ENCODE measurements at regions not wholly inside any gene's neighbourhood (a gene's known extent, or its start where the extent isn't known, plus 50 kb on each side); places are given as distances from the start of the nearest gene placed in this dataset.
"Not testable (repeated sequence)": the region's sequence is repeated elsewhere in the genome, so short reads cannot be mapped to it uniquely, and the experiment has no call there.

DNA sequence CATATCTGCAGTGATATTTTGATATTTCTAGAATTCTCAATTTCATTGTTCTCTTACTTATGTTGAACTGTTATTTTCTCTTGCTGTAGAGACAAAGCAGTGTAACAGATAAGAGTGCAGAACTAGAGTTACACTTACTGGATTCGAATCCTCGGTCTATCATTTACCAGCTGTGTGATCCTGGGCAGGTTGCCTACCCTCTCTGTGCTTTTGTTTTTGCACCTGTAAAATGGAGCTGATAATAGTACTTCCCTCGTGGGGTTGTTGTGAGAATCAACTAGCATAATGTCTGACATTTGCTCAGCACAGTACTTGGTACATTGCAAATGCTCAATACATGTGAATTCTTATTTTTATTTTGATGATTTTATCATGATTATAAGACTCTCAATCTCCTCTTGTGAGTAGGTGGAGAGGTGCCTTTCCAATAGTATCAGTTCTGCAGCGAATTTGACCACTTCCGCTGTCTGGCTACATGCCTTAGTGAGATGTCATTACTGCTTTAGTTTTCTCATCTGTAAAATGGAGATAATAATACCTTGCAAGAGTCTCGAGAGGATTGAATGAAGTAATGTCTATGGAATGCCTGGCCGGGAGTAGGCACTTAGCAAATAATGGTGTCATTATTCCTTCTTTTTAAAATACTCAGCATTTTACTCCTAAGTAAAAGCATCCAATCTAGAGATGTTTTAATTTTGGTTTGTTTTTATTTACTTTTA lies 312.2 kb upstream of the MAF start:
- no peak for DNase-seq

- DNase-seq = no peak
Observed at GRCh38 chr16:79911660-79912059, 311.1 kb upstream of the MAF start.

DNA sequence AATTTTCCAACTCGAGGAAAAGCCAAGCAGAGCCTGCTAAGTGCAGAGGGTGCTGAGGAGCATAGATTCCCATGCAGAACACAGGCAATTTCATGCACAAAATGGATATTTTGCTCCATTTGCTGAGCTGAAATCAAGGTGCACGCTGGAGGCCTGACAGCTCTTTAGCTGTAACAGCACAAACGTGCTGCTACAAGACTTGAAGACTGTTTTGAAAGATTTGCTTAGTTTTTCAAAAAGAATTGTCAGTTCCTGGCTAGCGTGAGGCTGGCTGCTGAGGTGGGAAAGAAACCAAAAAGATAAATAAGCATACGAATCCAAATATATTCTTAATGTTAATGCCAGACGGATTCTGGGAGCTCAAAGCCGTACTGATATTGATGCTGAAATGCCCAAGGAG lies 309.0 kb upstream of the MAF start:
- no peak for DNase-seq

DNA sequence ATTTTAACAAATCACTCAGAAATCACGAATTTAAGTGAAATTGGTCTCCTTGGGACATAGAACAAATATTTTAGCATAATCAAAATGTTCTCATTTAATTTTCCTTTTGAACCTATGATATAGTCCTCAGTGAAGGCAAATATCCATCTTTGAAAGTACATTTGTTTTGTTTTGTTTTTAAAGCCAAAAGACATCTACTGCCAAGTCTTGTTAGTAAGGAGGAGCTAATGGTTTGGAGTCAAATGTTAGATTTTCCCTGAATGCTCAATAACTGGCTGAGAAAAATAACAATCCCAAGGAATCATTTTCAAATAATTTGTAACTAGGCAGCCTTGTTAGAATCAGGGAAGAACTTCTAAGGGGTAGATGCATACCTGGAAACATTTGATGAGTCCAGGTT lies 302.9 kb upstream of the MAF start:
- DNase-seq = no peak

GRCh38 chr16:79902351-79902750 lies 301.8 kb upstream of the MAF start:
- no peak for DNase-seq

- DNase-seq = no peak
Observed at GRCh38 chr16:79901522-79901921, 301.0 kb upstream of the MAF start.

DNA sequence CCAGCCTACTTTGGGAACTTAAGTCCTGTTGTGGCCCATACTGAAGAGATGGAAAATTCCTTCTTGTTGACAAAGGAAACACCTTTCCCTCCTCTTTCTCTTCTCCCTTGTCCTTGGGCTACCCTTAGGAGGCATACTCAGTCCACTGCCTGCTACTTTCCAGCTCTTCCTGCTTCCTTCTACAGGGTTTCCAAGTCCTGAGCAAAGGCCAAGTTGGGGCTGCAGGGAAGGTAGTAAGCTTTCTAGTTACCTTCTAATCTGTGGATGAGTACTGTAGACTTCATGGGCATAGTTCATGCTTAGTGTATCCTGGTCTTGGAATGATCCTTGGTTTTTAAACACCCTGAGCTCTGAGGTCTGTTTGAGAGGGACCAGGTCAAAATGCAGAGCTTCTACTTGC lies 299.2 kb upstream of the MAF start:
- DNase-seq = no peak

GRCh38 chr16:79899316-79899715 lies 298.8 kb upstream of the MAF start:
- no peak for DNase-seq

DNA sequence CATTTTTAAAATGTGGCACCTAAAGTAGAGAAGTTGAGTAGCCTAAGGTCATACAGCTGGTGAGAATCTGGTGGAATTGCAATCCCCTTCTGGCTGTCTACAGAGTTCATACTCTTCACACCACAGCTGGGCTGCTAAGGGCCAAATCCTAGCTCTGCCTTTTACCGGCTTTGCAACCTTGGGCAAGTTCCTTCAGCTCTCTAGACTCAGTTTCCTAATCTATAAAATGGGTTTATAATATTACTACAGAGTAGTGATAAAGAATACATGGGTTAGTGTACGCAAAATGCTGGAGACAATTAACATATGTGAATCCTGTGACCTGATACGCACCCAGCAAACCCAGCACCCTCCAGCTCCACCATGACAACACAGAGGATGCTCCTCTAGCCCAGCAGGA lies 298.2 kb upstream of the MAF start:
- DNase-seq = no peak

DNA sequence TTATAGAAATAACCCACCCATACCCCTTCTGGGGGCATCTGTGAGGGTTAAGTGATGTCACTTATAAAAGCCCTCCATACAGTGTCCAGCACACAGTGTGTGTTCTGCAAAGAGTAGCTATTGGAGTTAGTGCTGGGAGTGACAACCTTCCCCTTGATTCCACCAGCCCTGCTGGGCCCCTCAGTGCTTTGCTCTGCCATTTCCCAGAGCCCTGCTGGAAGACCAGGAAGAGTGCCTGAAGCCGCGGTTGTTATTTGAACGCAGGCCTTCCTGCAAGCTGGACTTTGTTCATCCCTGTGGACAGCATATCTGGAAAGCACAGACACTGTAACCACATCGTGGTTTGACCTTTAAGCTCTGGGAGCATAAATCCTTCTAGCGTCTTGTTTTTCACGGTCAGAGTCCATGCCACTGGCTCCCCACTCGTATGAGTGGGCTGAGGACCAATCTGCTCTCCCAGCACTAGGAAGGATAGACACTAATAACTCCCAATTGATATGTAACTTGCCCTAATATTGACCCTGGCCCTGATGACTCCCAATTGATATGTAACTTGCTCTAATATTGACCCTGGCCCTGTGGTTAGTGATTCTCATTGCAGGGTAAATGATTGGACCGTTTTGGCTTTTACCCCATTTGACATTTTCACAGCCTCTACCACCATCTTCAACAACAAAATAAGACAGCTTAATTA lies 297.1 kb upstream of the MAF start:
- no peak for DNase-seq

- no peak for DNase-seq
Observed at GRCh38 chr16:79897104-79897452, 296.5 kb upstream of the MAF start.

GRCh38 chr16:79895917-79896203 lies 295.3 kb upstream of the MAF start:
- DNase-seq = no peak

DNA sequence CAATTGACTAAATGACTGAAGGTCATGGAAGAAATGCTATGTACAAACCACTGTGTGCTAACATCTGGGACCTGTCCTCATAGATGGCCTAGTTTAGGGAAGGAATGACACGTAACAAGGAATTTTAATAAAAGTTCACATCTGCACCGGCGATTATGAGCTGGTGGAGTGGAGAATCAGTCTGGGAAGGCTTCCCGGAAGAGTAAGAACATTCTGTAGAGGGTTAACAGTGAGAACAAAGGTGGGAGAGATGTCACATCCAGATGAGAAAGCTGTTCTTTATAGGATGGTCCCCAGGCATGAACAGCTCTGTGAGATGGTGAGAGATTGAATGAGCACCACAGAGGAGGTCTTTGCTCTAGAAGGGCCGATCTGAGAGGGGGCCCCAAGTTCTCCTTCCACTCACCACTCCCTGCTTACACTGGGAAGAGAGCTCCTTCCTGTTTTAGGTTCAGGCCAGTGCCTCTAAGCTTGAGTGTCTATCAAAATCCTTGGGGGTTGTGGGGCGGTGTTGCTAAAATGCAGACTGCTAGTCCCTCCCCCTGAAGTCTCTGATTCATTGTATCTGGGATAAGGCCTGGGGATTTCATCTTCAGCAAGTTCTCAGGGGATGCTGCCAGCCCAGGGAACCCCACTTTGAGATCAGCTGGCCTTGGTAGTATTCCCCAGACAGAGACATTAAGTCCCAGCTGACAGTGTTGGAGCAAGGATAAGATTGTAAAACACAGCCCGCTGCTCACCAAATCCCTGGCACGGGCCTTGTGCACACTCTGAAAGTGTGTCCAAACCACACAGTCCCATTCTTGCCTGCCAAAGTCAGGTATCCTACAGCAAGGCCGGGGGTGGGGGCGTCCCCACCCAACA lies 294.7 kb upstream of the MAF start:
- no peak for DNase-seq

- no peak for DNase-seq
Observed at GRCh38 chr16:79893445-79893844, 292.9 kb upstream of the MAF start.

- no peak for DNase-seq
Observed at GRCh38 chr16:79892278-79892677, 291.7 kb upstream of the MAF start.

DNA sequence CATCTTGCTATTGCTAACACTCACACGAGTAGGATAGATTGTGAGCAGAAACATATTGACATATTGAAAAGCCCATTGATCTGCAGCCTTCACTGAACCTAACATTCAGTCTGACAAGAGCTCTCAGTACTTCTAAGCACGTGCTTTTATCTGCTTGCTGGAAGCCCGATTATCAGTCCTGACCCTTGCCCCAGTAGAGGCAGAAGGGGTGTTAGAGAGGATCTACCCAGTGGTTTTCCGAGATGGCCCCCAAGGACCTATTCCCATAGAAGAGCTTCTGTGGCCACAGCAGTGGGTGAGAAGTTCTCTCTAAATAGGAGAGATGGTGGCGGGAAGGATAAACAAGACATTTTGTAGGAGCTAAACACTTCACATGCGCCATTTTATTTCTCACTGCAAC lies 290.9 kb upstream of the MAF start:
- DNase-seq = no peak

- no peak for DNase-seq
Observed at GRCh38 chr16:79887541-79888540, 287.3 kb upstream of the MAF start.

- no peak for DNase-seq
Observed at GRCh38 chr16:79885320-79885719, 284.8 kb upstream of the MAF start.

DNA sequence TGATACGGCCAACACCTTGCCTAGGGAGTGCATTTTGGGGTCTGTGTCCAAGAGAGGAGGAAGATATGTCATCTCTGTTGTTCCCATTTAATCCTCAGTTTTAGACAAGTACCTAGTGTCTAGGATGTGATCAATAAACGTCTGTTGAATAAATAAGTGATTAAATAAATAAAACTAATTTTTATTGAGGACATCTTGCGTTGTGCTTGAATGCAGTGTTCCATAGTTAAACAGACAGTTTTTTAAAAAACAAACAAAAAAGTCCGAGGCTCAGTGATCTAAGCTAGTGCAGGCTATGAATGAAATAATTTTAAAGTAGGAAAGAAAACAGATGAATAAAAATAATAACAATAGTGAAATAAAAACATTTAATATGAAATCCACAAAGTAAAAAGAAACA lies 283.0 kb upstream of the MAF start:
- no peak for DNase-seq

- DNase-seq = no peak
Observed at GRCh38 chr16:79882340-79883005, 281.9 kb upstream of the MAF start.

GRCh38 chr16:79881107-79881506 lies 280.6 kb upstream of the MAF start:
- not testable (repeated sequence) for DNase-seq

GRCh38 chr16:79876332-79876730 lies 275.8 kb upstream of the MAF start:
- no peak for DNase-seq

All from activated T-cell treated with anti-CD3 and anti-CD28 coated beads for 4 hours (primary cell).